SK-N-MC (cell line): ENCODE measurements at regions not wholly inside any gene's neighbourhood (a gene's known extent, or its start where the extent isn't known, plus 50 kb on each side); places are given as distances from the start of the nearest gene placed in this dataset.

Experiments
- DNase-seq: peaks from one replicate; pipeline ENCODE4 v3.0.0-alpha.2; 2011; ENCODE audit warnings: low read depth, low spot score
- H3K27ac ChIP-seq: fragments of 200-600 bp; sonication (generic); 2 replicates; pipeline ENCODE4 v1.5.1; 2016; ENCODE audit warnings: mixed run types
- H3K36me3 ChIP-seq: fragments of 200-600 bp; sonication (generic); 2 replicates; pipeline ENCODE4 v1.6.1; 2017; ENCODE audit warnings: antibody characterized with exemption, low read length, mixed read lengths; ENCODE audit not compliant: insufficient read depth
- H3K4me3 ChIP-seq: fragments of 200-600 bp; sonication (generic); 2 replicates; pipeline ENCODE4 v1.5.1; 2016
- H3K9ac ChIP-seq: fragments of 200-600 bp; sonication (generic); 2 replicates; pipeline ENCODE4 v1.8.0; 2017; ENCODE audit warnings: mixed run types, mixed read lengths; ENCODE audit not compliant: insufficient read length
- H3K9me3 ChIP-seq: fragments of 200-600 bp; sonication (generic); 2 replicates; pipeline ENCODE4 v1.6.1; 2017; ENCODE audit warnings: low read depth, mild to moderate bottlenecking, antibody characterized with exemption, low read length, moderate library complexity, mixed read lengths
- EZH2 ChIP-seq: fragments of 200-600 bp; sonication (generic); IDR thresholded peaks from one replicate; pipeline ENCODE4 v1.6.1; 2017; ENCODE audit warnings: antibody characterized with exemption
- FOXP2 ChIP-seq: optimal IDR thresholded peaks from 2 replicates; pipeline ENCODE3; 2011; ENCODE audit warnings: mild to moderate bottlenecking, moderate library complexity; ENCODE audit not compliant: insufficient read depth; ENCODE audit errors: extremely low read length, control extremely low read depth
- POLR2AphosphoS5 ChIP-seq: IDR thresholded peaks from 2 replicates; pipeline ENCODE4 v1.6.1; 2012; ENCODE audit warnings: mild to moderate bottlenecking, low read depth, low read length, borderline replicate concordance

GRCh38 chr6:1020837-1021236 is 291.1 kb upstream of the FOXQ1 start:
- no peak overlapping the region for H3K4me3 ChIP-seq
- H3K9ac ChIP-seq: no peak overlapping the region
- no peaks in the 10 kb centered on the region for H3K36me3 ChIP-seq
- TF ChIP-seq FOXP2 (no peak), EZH2 (no peak), POLR2AphosphoS5 (no peak)
- H3K9me3 ChIP-seq: no peaks in the 10 kb centered on the region
- DNase-seq: no peak
- H3K27ac ChIP-seq: no peak overlapping the region

GRCh38 chr6:1020133-1020532 is 291.8 kb upstream of the FOXQ1 start:
- Histone ChIP-seq H3K9me3 (no peaks in the 10 kb centered on the region), H3K27ac (no peak overlapping the region), H3K9ac (no peak overlapping the region), H3K36me3 (no peaks in the 10 kb centered on the region), H3K4me3 (no peak overlapping the region)
- TF ChIP-seq EZH2 (no peak), POLR2AphosphoS5 (no peak), FOXP2 (no peak)
- DNase-seq: no peak

- H3K4me3 ChIP-seq: no peak overlapping the region
These were observed 293.9 kb upstream of the FOXQ1 start for GRCh38 chr6:1018041-1018440.

GRCh38 chr6:1016329-1017302 is 295.3 kb upstream of the FOXQ1 start:
- Histone ChIP-seq H3K9me3 (no peaks in the 10 kb centered on the region), H3K27ac (no peak overlapping the region), H3K36me3 (no peaks in the 10 kb centered on the region), H3K4me3 (no peak overlapping the region), H3K9ac (no peak overlapping the region)
- DNase-seq: no peak
- TF ChIP-seq EZH2: no peak
- TF ChIP-seq POLR2AphosphoS5: no peak
- TF ChIP-seq FOXP2: no peak

More at GRCh38 chr6:1018041-1018440, 293.9 kb upstream of the FOXQ1 start:
- H3K27ac ChIP-seq: no peak overlapping the region
- H3K36me3 ChIP-seq: no peaks in the 10 kb centered on the region
- H3K9ac ChIP-seq: no peak overlapping the region
- DNase-seq: no peak
- no peaks in the 10 kb centered on the region for H3K9me3 ChIP-seq
- TF ChIP-seq FOXP2: no peak
- no peak for TF ChIP-seq EZH2
- no peak for TF ChIP-seq POLR2AphosphoS5

- H3K36me3 ChIP-seq: no peaks in the 10 kb centered on the region
- H3K9ac ChIP-seq: no peak overlapping the region
- DNase-seq: no peak
- H3K9me3 ChIP-seq: no peaks in the 10 kb centered on the region
- no peak overlapping the region for H3K4me3 ChIP-seq
- H3K27ac ChIP-seq: no peak overlapping the region
- TF ChIP-seq FOXP2 (no peak), POLR2AphosphoS5 (no peak), EZH2 (no peak)
These were observed 296.1 kb upstream of the FOXQ1 start for GRCh38 chr6:1015825-1016224.

GRCh38 chr6:1014431-1014807 is 297.5 kb upstream of the FOXQ1 start:
- Histone ChIP-seq H3K27ac (no peak overlapping the region), H3K4me3 (no peak overlapping the region), H3K9me3 (no peaks in the 10 kb centered on the region), H3K36me3 (no peaks in the 10 kb centered on the region), H3K9ac (no peak overlapping the region)
- DNase-seq: no peak
- TF ChIP-seq EZH2 (no peak), FOXP2 (no peak), POLR2AphosphoS5 (no peak)

GRCh38 chr6:1013656-1014430 is 298.1 kb upstream of the FOXQ1 start:
- Histone ChIP-seq H3K9ac (no peak overlapping the region), H3K9me3 (no peaks in the 10 kb centered on the region), H3K4me3 (no peak overlapping the region), H3K27ac (no peak overlapping the region), H3K36me3 (no peaks in the 10 kb centered on the region)
- no peak for DNase-seq
- TF ChIP-seq EZH2: no peak
- TF ChIP-seq FOXP2: no peak
- no peak for TF ChIP-seq POLR2AphosphoS5

- DNase-seq: no peak
- Histone ChIP-seq H3K27ac (no peak overlapping the region), H3K9me3 (no peaks in the 10 kb centered on the region), H3K9ac (no peak overlapping the region), H3K4me3 (no peak overlapping the region), H3K36me3 (no peaks in the 10 kb centered on the region)
- TF ChIP-seq EZH2: no peak
- TF ChIP-seq FOXP2: no peak
- TF ChIP-seq POLR2AphosphoS5: no peak
These were observed 302.8 kb upstream of the FOXQ1 start for GRCh38 chr6:1009103-1009502.

- Histone ChIP-seq H3K9ac (no peak overlapping the region), H3K9me3 (no peaks in the 10 kb centered on the region), H3K4me3 (no peak overlapping the region), H3K36me3 (no peaks in the 10 kb centered on the region), H3K27ac (no peak overlapping the region)
- no peak for TF ChIP-seq POLR2AphosphoS5
- TF ChIP-seq EZH2: no peak
- no peak for TF ChIP-seq FOXP2
- no peak for DNase-seq
These were observed 304.7 kb upstream of the FOXQ1 start for GRCh38 chr6:1007159-1007558.
